Keratinocyte (primary cell): ENCODE measurements at regions not wholly inside any gene's neighbourhood (a gene's known extent, or its start where the extent isn't known, plus 50 kb on each side); places are given as distances from the start of the nearest gene placed in this dataset.

ENCODE experiments used
- DNase-seq: peaks from one replicate; pipeline ENCODE4 v3.0.0-alpha.2; 2011; ENCODE audit warnings: low read depth, missing footprints, low spot score
- FAIRE-seq: peaks from 2 replicates; lab custom pipeline; 2011; peaks lifted over from hg19 to GRCh38; lab: Jason Lieb, UNC
- H2AFZ ChIP-seq: 2 replicates; pipeline ENCODE4 v1.6.0; 2012; ENCODE audit warnings: low read length, control low read depth, inconsistent platforms; ENCODE audit not compliant: control insufficient read depth
- H3K27ac ChIP-seq: 2 replicates; pipeline ENCODE4 v1.5.1; 2011; ENCODE audit warnings: low read length; ENCODE audit not compliant: control insufficient read depth, insufficient read depth
- H3K27me3 ChIP-seq: 3 replicates; pipeline ENCODE4 v1.6.0; 2011; ENCODE audit warnings: low read length; ENCODE audit not compliant: control insufficient read depth, insufficient read depth; ENCODE audit errors: extremely low read depth
- H3K36me3 ChIP-seq, 2 experiments: 2 replicates in 1 of 2; 3 replicates in 1 of 2; pipeline ENCODE4 v1.5.1; 2011; ENCODE audit warnings: low read length in 2 of 2, mild to moderate bottlenecking in 1 of 2; ENCODE audit not compliant: control insufficient read depth in 2 of 2, insufficient read depth in 2 of 2; ENCODE audit errors: extremely low read depth in 1 of 2
- H3K4me1 ChIP-seq: 3 replicates; pipeline ENCODE4 v1.5.1; 2011; ENCODE audit warnings: low read length; ENCODE audit not compliant: control insufficient read depth, insufficient read depth; ENCODE audit errors: extremely low read depth
- H3K4me2 ChIP-seq: 3 replicates; pipeline ENCODE4 v1.6.0; 2011; ENCODE audit warnings: low read depth, low read length; ENCODE audit not compliant: control insufficient read depth, insufficient read depth; ENCODE audit errors: extremely low read depth
- H3K4me3 ChIP-seq, 3 experiments: fragments of 200-600 bp in 1 of 3; sonication (generic) in 1 of 3; 2 replicates in 2 of 3; 3 replicates in 1 of 3; pipeline ENCODE4 v1.5.1; 2011 to 2016; ENCODE audit warnings: low read length in 3 of 3, mild to moderate bottlenecking in 3 of 3, control low read depth in 2 of 3, inconsistent platforms in 1 of 3, low read depth in 1 of 3, mixed read lengths in 1 of 3, mixed run types in 1 of 3, moderate library complexity in 1 of 3; ENCODE audit not compliant: control insufficient read depth in 2 of 3, insufficient read depth in 2 of 3; ENCODE audit errors: extremely low read depth in 1 of 3
- H3K79me2 ChIP-seq: 2 replicates; pipeline ENCODE4 v1.6.0; 2012; ENCODE audit warnings: low read length; ENCODE audit not compliant: control insufficient read depth, insufficient read depth
- H3K9ac ChIP-seq: 3 replicates; pipeline ENCODE4 v1.6.0; 2011; ENCODE audit warnings: low read length; ENCODE audit not compliant: control insufficient read depth, insufficient read depth; ENCODE audit errors: extremely low read depth
- H3K9me1 ChIP-seq: 3 replicates; pipeline ENCODE4 v1.6.0; 2011; ENCODE audit warnings: low read length; ENCODE audit not compliant: control insufficient read depth, insufficient read depth; ENCODE audit errors: extremely low read depth
- H3K9me3 ChIP-seq: 2 replicates; pipeline ENCODE4 v1.5.1; 2012; ENCODE audit warnings: low read depth, low read length; ENCODE audit not compliant: control insufficient read depth
- H4K20me1 ChIP-seq: 3 replicates; pipeline ENCODE4 v1.6.0; 2011; ENCODE audit warnings: low read length; ENCODE audit not compliant: control insufficient read depth, insufficient read depth; ENCODE audit errors: extremely low read depth
- EZH2 ChIP-seq: IDR thresholded peaks from one replicate; pipeline ENCODE4 v1.6.1; 2012; ENCODE audit warnings: inconsistent platforms, mild to moderate bottlenecking, low read length, moderate library complexity
- dilution Hi-C: fragments of 300-500 bp; cut with MboI; formaldehyde crosslinking; loops from one replicate; pipeline ENCODE4 v1.7.0; 2020; ENCODE audit warnings: low sequenced_read_pairs; ENCODE audit not compliant: extremely low pct_ligation_motif_present
- TF ChIP-seq, protein P1 (sequence below), 3 experiments: IDR thresholded peaks in 1 of 3; conservative IDR thresholded peaks in 1 of 3; optimal IDR thresholded peaks in 1 of 3; 2 replicates in 2 of 3; 3 replicates in 1 of 3; pipeline versions ENCODE3 to v1.5.1; 2011; ENCODE audit warnings: low read length in 3 of 3, mild to moderate bottlenecking in 3 of 3, moderate library complexity in 2 of 3, control low read depth in 1 of 3, inconsistent platforms in 1 of 3; ENCODE audit not compliant: insufficient read depth in 2 of 3; ENCODE audit errors: extremely low read depth in 1 of 3

DNA sequence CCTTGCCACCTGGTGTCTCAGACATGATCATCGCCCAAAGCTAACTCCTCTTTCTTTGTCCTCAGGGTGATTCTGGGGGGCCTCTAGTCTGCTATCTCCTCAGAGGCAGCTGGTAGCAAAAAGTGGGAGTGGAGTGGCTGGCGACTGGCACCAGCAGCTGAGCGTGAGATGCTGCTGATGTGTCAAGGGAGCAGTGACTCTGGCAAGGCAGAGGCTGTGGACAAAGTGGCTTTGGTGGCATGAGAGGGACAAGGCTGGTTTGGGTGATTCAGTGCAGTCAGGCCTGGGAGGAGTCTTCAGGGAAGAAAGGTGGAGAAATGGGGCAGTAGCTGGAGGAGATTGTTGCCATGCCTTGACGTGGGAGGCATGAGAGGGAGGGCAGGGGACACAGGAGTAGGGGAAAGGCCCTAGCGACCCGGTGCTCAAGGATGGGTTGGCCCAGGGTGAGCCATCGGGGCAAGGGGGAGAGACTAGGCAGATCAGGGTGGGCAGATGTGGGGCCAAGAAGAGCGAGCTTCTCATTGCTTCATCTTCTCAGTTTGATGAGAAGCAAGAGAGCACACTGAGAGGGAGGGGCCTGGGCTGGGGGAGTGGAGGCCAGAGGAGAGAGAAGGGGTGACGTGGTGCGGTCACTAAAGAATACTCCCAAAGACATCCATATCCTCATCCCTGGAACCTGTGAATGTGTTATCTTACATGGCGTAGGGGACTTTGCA is 64.2 kb upstream of the SPTLC1 start:
- H3K9me3 ChIP-seq, result no peaks in the 10 kb centered on the region
- H2AFZ ChIP-seq, result no peak overlapping the region
- no peak for DNase-seq
- no peak for FAIRE-seq
- H3K4me1 ChIP-seq, result no peaks in the 10 kb centered on the region
- H3K9me1 ChIP-seq, result no peaks in the 10 kb centered on the region
- H3K27me3 ChIP-seq, result no peaks in the 10 kb centered on the region
- no peak overlapping the region for H3K27ac ChIP-seq
- H3K4me3 ChIP-seq, result no peak overlapping the region
- dilution Hi-C loops, result no loop called here
- H3K79me2 ChIP-seq, result no peaks in the 10 kb centered on the region
- no peak overlapping the region for H3K9ac ChIP-seq
- H4K20me1 ChIP-seq, result no peaks in the 10 kb centered on the region
- H3K4me2 ChIP-seq, result no peak overlapping the region
- H3K36me3 ChIP-seq, result no peaks in the 10 kb centered on the region
- TF ChIP-seq, protein P1, sequence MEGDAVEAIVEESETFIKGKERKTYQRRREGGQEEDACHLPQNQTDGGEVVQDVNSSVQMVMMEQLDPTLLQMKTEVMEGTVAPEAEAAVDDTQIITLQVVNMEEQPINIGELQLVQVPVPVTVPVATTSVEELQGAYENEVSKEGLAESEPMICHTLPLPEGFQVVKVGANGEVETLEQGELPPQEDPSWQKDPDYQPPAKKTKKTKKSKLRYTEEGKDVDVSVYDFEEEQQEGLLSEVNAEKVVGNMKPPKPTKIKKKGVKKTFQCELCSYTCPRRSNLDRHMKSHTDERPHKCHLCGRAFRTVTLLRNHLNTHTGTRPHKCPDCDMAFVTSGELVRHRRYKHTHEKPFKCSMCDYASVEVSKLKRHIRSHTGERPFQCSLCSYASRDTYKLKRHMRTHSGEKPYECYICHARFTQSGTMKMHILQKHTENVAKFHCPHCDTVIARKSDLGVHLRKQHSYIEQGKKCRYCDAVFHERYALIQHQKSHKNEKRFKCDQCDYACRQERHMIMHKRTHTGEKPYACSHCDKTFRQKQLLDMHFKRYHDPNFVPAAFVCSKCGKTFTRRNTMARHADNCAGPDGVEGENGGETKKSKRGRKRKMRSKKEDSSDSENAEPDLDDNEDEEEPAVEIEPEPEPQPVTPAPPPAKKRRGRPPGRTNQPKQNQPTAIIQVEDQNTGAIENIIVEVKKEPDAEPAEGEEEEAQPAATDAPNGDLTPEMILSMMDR (optimal IDR thresholded peaks at IDR 0.05 in 1 of 3, IDR thresholded peaks at IDR 0.05 in 1 of 3, conservative IDR thresholded peaks at IDR 0.05 in 1 of 3; ENCODE audit: extremely low read depth in 1 of 3, insufficient read depth in 2 of 3, low read length in 3 of 3), result no peak

DNA sequence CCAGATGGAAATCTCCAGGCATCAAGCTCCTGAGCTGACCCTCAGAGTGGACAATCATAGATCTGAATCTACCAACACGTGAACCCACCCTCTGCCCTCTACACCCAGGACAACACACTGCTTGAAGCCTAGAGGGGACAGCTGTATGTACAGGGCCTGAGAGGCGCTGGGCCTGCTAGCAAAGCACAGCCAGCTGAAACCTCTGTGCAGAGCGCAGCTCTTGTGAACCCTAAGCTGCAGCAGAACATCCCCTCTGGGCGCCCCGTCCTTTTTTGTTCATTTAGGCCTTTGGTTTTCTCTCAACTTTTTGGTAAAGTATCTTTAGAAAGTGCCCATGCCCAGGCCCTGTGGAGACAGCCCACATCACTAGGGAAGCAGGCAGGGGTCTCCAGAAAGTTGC is 62.4 kb upstream of the SPTLC1 start:
- dilution Hi-C loops, result no loop called here
- H3K36me3 ChIP-seq, result no peaks in the 10 kb centered on the region
- no peak overlapping the region for H3K9ac ChIP-seq
- TF ChIP-seq, protein P1 (optimal IDR thresholded peaks at IDR 0.05 in 1 of 3, IDR thresholded peaks at IDR 0.05 in 1 of 3, conservative IDR thresholded peaks at IDR 0.05 in 1 of 3; ENCODE audit: extremely low read depth in 1 of 3, insufficient read depth in 2 of 3, low read length in 3 of 3), result no peak
- TF ChIP-seq EZH2, result no peak
- H3K79me2 ChIP-seq, result no peaks in the 10 kb centered on the region
- H3K4me2 ChIP-seq, result no peak overlapping the region
- H4K20me1 ChIP-seq, result no peaks in the 10 kb centered on the region
- H3K27me3 ChIP-seq, result no peaks in the 10 kb centered on the region
- DNase-seq, result no peak
- H3K4me1 ChIP-seq, result no peaks in the 10 kb centered on the region
- peaks cover 2% of the 10 kb centered on the region for H3K9me3 ChIP-seq
- H3K4me3 ChIP-seq, result no peak overlapping the region
- no peak overlapping the region for H3K27ac ChIP-seq
- FAIRE-seq, result no peak
- no peak overlapping the region for H2AFZ ChIP-seq
- H3K9me1 ChIP-seq, result no peaks in the 10 kb centered on the region
